K562 (cell line): ENCODE measurements at regions not wholly inside any gene's neighbourhood (a gene's known extent, or its start where the extent isn't known, plus 50 kb on each side); places are given as distances from the start of the nearest gene placed in this dataset.

ENCODE experiments used
- CHD2 ChIP-seq: IDR thresholded peaks from 2 replicates; pipeline ENCODE4 v1.6.1; 2011; ENCODE audit warnings: low read depth, low read length
- HDGF ChIP-seq: fragments of 450-650 bp; IDR thresholded peaks from 2 replicates; pipeline ENCODE4 v1.6.1; 2016
- NCOA6 ChIP-seq: fragments of 450-650 bp; IDR thresholded peaks from 2 replicates; pipeline ENCODE4 v1.6.1; 2017; ENCODE audit warnings: mild to moderate bottlenecking
- PHF8 ChIP-seq: fragments of 200-600 bp; sonication (generic); IDR thresholded peaks from 2 replicates; pipeline ENCODE4 v1.6.1; 2012; ENCODE audit warnings: mixed run types, mild to moderate bottlenecking, inconsistent platforms, low read length, moderate library complexity, borderline replicate concordance
- RFX1 ChIP-seq: fragments of 450-650 bp; IDR thresholded peaks from 2 replicates; pipeline ENCODE4 v1.6.1; 2016; ENCODE audit warnings: mild to moderate bottlenecking, moderate library complexity
- SP2 ChIP-seq: IDR thresholded peaks from 2 replicates; pipeline ENCODE4 v1.6.1; 2011; ENCODE audit warnings: mild to moderate bottlenecking, low read depth, low read length, moderate library complexity; ENCODE audit not compliant: poor library complexity, severe bottlenecking; ENCODE audit errors: extremely low read depth
- TAF9B ChIP-seq: fragments of 450-650 bp; IDR thresholded peaks from 2 replicates; pipeline ENCODE4 v1.6.1; 2018; ENCODE audit warnings: mild to moderate bottlenecking; ENCODE audit not compliant: partially characterized antibody
- TCF3 ChIP-seq: sonication (generic); formaldehyde crosslinking; IDR thresholded peaks from 2 replicates; pipeline ENCODE4 v1.4.0; 2020; ENCODE audit warnings: mild to moderate bottlenecking, missing genetic modification reagents
- WHSC1 ChIP-seq: IDR thresholded peaks from one replicate; pipeline ENCODE4 v1.6.1; 2012; ENCODE audit warnings: low read length, control low read depth, inconsistent platforms
- YY1 ChIP-seq, 3 experiments: IDR thresholded peaks; 2 replicates each; pipeline ENCODE4 v1.6.1; 2011; ENCODE audit warnings: low read length in 2 of 3, mild to moderate bottlenecking in 2 of 3, moderate library complexity in 2 of 3, borderline replicate concordance in 1 of 3, control low read depth in 1 of 3, low read depth in 1 of 3; ENCODE audit not compliant: insufficient read depth in 3 of 3, insufficient replicate concordance in 2 of 3, control insufficient read depth in 1 of 3, insufficient read length in 1 of 3; ENCODE audit errors: extremely low read depth in 1 of 3
- ZNF217 ChIP-seq: sonication (generic); formaldehyde crosslinking; IDR thresholded peaks from 2 replicates; pipeline ENCODE4 v1.8.0; 2022; ENCODE audit warnings: mild to moderate bottlenecking, missing genetic modification reagents
- ZNF444 ChIP-seq: fragments of 250-450 bp; sonication (Bioruptor Pico); IDR thresholded peaks from 2 replicates; pipeline ENCODE4 v1.4.0; 2020; ENCODE audit warnings: mild to moderate bottlenecking, moderate library complexity
- TF ChIP-seq, protein P1 (sequence below): fragments of 450-650 bp; IDR thresholded peaks from 2 replicates; pipeline ENCODE4 v1.6.1; 2016; ENCODE audit warnings: mild to moderate bottlenecking, moderate library complexity
- TF ChIP-seq, protein P2 (sequence below): fragments of 250-450 bp; sonication (Bioruptor Pico); IDR thresholded peaks from 2 replicates; pipeline ENCODE4 v1.5.0; 2022; ENCODE audit warnings: mild to moderate bottlenecking
- TF ChIP-seq, protein P3 (sequence below): sonication (generic); formaldehyde crosslinking; IDR thresholded peaks from 2 replicates; pipeline ENCODE4 v1.8.0; 2022; ENCODE audit warnings: missing genetic modification reagents, mild to moderate bottlenecking, borderline replicate concordance

GRCh38 chr2:35946478-35946877 is 409.1 kb upstream of the CRIM1 start (continued):
- TF ChIP-seq, protein P1, sequence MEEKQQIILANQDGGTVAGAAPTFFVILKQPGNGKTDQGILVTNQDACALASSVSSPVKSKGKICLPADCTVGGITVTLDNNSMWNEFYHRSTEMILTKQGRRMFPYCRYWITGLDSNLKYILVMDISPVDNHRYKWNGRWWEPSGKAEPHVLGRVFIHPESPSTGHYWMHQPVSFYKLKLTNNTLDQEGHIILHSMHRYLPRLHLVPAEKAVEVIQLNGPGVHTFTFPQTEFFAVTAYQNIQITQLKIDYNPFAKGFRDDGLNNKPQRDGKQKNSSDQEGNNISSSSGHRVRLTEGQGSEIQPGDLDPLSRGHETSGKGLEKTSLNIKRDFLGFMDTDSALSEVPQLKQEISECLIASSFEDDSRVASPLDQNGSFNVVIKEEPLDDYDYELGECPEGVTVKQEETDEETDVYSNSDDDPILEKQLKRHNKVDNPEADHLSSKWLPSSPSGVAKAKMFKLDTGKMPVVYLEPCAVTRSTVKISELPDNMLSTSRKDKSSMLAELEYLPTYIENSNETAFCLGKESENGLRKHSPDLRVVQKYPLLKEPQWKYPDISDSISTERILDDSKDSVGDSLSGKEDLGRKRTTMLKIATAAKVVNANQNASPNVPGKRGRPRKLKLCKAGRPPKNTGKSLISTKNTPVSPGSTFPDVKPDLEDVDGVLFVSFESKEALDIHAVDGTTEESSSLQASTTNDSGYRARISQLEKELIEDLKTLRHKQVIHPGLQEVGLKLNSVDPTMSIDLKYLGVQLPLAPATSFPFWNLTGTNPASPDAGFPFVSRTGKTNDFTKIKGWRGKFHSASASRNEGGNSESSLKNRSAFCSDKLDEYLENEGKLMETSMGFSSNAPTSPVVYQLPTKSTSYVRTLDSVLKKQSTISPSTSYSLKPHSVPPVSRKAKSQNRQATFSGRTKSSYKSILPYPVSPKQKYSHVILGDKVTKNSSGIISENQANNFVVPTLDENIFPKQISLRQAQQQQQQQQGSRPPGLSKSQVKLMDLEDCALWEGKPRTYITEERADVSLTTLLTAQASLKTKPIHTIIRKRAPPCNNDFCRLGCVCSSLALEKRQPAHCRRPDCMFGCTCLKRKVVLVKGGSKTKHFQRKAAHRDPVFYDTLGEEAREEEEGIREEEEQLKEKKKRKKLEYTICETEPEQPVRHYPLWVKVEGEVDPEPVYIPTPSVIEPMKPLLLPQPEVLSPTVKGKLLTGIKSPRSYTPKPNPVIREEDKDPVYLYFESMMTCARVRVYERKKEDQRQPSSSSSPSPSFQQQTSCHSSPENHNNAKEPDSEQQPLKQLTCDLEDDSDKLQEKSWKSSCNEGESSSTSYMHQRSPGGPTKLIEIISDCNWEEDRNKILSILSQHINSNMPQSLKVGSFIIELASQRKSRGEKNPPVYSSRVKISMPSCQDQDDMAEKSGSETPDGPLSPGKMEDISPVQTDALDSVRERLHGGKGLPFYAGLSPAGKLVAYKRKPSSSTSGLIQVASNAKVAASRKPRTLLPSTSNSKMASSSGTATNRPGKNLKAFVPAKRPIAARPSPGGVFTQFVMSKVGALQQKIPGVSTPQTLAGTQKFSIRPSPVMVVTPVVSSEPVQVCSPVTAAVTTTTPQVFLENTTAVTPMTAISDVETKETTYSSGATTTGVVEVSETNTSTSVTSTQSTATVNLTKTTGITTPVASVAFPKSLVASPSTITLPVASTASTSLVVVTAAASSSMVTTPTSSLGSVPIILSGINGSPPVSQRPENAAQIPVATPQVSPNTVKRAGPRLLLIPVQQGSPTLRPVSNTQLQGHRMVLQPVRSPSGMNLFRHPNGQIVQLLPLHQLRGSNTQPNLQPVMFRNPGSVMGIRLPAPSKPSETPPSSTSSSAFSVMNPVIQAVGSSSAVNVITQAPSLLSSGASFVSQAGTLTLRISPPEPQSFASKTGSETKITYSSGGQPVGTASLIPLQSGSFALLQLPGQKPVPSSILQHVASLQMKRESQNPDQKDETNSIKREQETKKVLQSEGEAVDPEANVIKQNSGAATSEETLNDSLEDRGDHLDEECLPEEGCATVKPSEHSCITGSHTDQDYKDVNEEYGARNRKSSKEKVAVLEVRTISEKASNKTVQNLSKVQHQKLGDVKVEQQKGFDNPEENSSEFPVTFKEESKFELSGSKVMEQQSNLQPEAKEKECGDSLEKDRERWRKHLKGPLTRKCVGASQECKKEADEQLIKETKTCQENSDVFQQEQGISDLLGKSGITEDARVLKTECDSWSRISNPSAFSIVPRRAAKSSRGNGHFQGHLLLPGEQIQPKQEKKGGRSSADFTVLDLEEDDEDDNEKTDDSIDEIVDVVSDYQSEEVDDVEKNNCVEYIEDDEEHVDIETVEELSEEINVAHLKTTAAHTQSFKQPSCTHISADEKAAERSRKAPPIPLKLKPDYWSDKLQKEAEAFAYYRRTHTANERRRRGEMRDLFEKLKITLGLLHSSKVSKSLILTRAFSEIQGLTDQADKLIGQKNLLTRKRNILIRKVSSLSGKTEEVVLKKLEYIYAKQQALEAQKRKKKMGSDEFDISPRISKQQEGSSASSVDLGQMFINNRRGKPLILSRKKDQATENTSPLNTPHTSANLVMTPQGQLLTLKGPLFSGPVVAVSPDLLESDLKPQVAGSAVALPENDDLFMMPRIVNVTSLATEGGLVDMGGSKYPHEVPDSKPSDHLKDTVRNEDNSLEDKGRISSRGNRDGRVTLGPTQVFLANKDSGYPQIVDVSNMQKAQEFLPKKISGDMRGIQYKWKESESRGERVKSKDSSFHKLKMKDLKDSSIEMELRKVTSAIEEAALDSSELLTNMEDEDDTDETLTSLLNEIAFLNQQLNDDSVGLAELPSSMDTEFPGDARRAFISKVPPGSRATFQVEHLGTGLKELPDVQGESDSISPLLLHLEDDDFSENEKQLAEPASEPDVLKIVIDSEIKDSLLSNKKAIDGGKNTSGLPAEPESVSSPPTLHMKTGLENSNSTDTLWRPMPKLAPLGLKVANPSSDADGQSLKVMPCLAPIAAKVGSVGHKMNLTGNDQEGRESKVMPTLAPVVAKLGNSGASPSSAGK: no peak
- no peak for TF ChIP-seq RFX1
- no peak for TF ChIP-seq HDGF
- no peak for TF ChIP-seq YY1 (IDR thresholded peaks at IDR 0.05; ENCODE audit: borderline replicate concordance in 1 of 3, control insufficient read depth in 1 of 3, extremely low read depth in 1 of 3, insufficient read depth in 3 of 3, insufficient read length in 1 of 3, insufficient replicate concordance in 2 of 3, low read depth in 1 of 3, low read length in 2 of 3)
- TF ChIP-seq SP2: no peak
- TF ChIP-seq, protein P2, sequence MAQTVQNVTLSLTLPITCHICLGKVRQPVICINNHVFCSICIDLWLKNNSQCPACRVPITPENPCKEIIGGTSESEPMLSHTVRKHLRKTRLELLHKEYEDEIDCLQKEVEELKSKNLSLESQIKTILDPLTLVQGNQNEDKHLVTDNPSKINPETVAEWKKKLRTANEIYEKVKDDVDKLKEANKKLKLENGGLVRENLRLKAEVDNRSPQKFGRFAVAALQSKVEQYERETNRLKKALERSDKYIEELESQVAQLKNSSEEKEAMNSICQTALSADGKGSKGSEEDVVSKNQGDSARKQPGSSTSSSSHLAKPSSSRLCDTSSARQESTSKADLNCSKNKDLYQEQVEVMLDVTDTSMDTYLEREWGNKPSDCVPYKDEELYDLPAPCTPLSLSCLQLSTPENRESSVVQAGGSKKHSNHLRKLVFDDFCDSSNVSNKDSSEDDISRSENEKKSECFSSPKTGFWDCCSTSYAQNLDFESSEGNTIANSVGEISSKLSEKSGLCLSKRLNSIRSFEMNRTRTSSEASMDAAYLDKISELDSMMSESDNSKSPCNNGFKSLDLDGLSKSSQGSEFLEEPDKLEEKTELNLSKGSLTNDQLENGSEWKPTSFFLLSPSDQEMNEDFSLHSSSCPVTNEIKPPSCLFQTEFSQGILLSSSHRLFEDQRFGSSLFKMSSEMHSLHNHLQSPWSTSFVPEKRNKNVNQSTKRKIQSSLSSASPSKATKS (CRISPR knock-in tag): no peak
- TF ChIP-seq WHSC1: no peak
- TF ChIP-seq NCOA6: no peak
- no peak for TF ChIP-seq TCF3
- TF ChIP-seq TAF9B: no peak
- no peak for TF ChIP-seq CHD2
- TF ChIP-seq, protein P3, sequence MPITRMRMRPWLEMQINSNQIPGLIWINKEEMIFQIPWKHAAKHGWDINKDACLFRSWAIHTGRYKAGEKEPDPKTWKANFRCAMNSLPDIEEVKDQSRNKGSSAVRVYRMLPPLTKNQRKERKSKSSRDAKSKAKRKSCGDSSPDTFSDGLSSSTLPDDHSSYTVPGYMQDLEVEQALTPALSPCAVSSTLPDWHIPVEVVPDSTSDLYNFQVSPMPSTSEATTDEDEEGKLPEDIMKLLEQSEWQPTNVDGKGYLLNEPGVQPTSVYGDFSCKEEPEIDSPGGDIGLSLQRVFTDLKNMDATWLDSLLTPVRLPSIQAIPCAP: no peak
- no peak for TF ChIP-seq ZNF444 (CRISPR knock-in tag)
- TF ChIP-seq ZNF217 (CRISPR knock-in tag): no peak
- no peak for TF ChIP-seq PHF8
